ENCODE measurements at regions not wholly inside any gene's neighbourhood (a gene's known extent, or its start where the extent isn't known, plus 50 kb on each side); places are given as distances from the start of the nearest gene placed in this dataset.
A peak's percentile ranks its signal among the peaks of the same experiment; 100 is the strongest.

- ATAC-seq (ENCODE audit: poor library complexity) (no peak), DNase-seq (no peak)
- intact Hi-C loops (cut with DNase I) = loop anchor here (10.0 kb wide), 1 partner anchor 135 kb away; no protein-coding TSS in a partner anchor
Observed at GRCh38 chr10:4070184-4070583, 285.2 kb upstream of the KLF6 start.

- ATAC-seq (ENCODE audit: poor library complexity) (no peak), DNase-seq (no peak)
- intact Hi-C loops (cut with DNase I) = no loop called here
Observed at GRCh38 chr10:4069491-4069890, 284.5 kb upstream of the KLF6 start.

GRCh38 chr10:4068629-4069028 lies 283.6 kb upstream of the KLF6 start:
- ATAC-seq (ENCODE audit: poor library complexity) = no peak
- intact Hi-C loops (cut with DNase I) = no loop called here
- no peak for DNase-seq

GRCh38 chr10:4067931-4068561 lies 283.0 kb upstream of the KLF6 start:
- no peak for ATAC-seq (ENCODE audit: poor library complexity)
- intact Hi-C loops (cut with DNase I) = no loop called here

GRCh38 chr10:4067531-4067930 lies 282.5 kb upstream of the KLF6 start:
- intact Hi-C loops (cut with DNase I) = no loop called here
- ATAC-seq (ENCODE audit: poor library complexity) (peak; percentile 19), DNase-seq (no peak)

More at GRCh38 chr10:4067931-4068561, 283.0 kb upstream of the KLF6 start:
- DNase-seq = no peak

- DNase-seq (no peak), ATAC-seq (ENCODE audit: poor library complexity) (no peak)
- intact Hi-C loops (cut with DNase I) = no loop called here
Observed at GRCh38 chr10:4066581-4067390, 281.8 kb upstream of the KLF6 start.

GRCh38 chr10:4064489-4064888 lies 279.5 kb upstream of the KLF6 start:
- ATAC-seq (ENCODE audit: poor library complexity) (no peak), DNase-seq (no peak)
- intact Hi-C loops (cut with DNase I) = no loop called here

GRCh38 chr10:4063717-4064116 lies 278.7 kb upstream of the KLF6 start:
- no peak for ATAC-seq (ENCODE audit: poor library complexity)
- intact Hi-C loops (cut with DNase I) = no loop called here
- no peak for DNase-seq

GRCh38 chr10:4062751-4063150 lies 277.7 kb upstream of the KLF6 start:
- intact Hi-C loops (cut with DNase I) = no loop called here
- DNase-seq (no peak), ATAC-seq (ENCODE audit: poor library complexity) (no peak)

- ATAC-seq (ENCODE audit: poor library complexity) = no peak
- no peak for DNase-seq
- intact Hi-C loops (cut with DNase I) = no loop called here
Observed at GRCh38 chr10:4062072-4062471, 277.1 kb upstream of the KLF6 start.

- intact Hi-C loops (cut with DNase I) = no loop called here
- DNase-seq = peak; percentile 69
- ATAC-seq (ENCODE audit: poor library complexity) = peak; percentile 86
Observed at GRCh38 chr10:4061441-4061951, 276.5 kb upstream of the KLF6 start.

- ATAC-seq (ENCODE audit: poor library complexity) (no peak), DNase-seq (no peak)
- intact Hi-C loops (cut with DNase I) = no loop called here
Observed at GRCh38 chr10:4059471-4060138, 274.6 kb upstream of the KLF6 start.

- DNase-seq (no peak), ATAC-seq (ENCODE audit: poor library complexity) (no peak)
- intact Hi-C loops (cut with DNase I) = no loop called here
Observed at GRCh38 chr10:4058514-4059029, 273.6 kb upstream of the KLF6 start.

- DNase-seq (no peak), ATAC-seq (ENCODE audit: poor library complexity) (no peak)
- intact Hi-C loops (cut with DNase I) = no loop called here
Observed at GRCh38 chr10:4057725-4058513, 272.9 kb upstream of the KLF6 start.

GRCh38 chr10:4057021-4057420 lies 272.0 kb upstream of the KLF6 start:
- DNase-seq = no peak
- ATAC-seq (ENCODE audit: poor library complexity) = no peak
- intact Hi-C loops (cut with DNase I) = no loop called here

GRCh38 chr10:4054656-4055435 lies 269.8 kb upstream of the KLF6 start:
- no peak for DNase-seq
- intact Hi-C loops (cut with DNase I) = no loop called here
- ATAC-seq (ENCODE audit: poor library complexity) = no peak

- no peak for DNase-seq
- intact Hi-C loops (cut with DNase I) = no loop called here
- ATAC-seq (ENCODE audit: poor library complexity) = no peak
Observed at GRCh38 chr10:4053940-4054339, 268.9 kb upstream of the KLF6 start.

- intact Hi-C loops (cut with DNase I) = no loop called here
- no peak for DNase-seq
- peak; percentile 42 for ATAC-seq (ENCODE audit: poor library complexity)
Observed at GRCh38 chr10:4051641-4052151, 266.7 kb upstream of the KLF6 start.
